ENCODE measurements at regions not wholly inside any gene's neighbourhood (a gene's known extent, or its start where the extent isn't known, plus 50 kb on each side); places are given as distances from the start of the nearest gene placed in this dataset.

GRCh38 chr3:135310317-135310716, 515.3 kb downstream of the EPHB1 start:
- TF ChIP-seq CTCF (IDR thresholded peaks at IDR 0.05; ENCODE audit: low read depth, low read length, missing input control) (no peak), ATF3 (IDR thresholded peaks at IDR 0.05) (no peak), YY1 (IDR thresholded peaks at IDR 0.05) (no peak), RAD21 (IDR thresholded peaks at IDR 0.05) (no peak), FOXA1 (IDR thresholded peaks at IDR 0.05) (no peak), TAF1 (conservative IDR thresholded peaks at IDR 0.05) (no peak)

Data from liver (tissue), 3 donors.